Muscle of back (tissue), 3 donors: ENCODE measurements at regions not wholly inside any gene's neighbourhood (a gene's known extent, or its start where the extent isn't known, plus 50 kb on each side); places are given as distances from the start of the nearest gene placed in this dataset.
A peak's percentile ranks its signal among the peaks of the same experiment; 100 is the strongest.

ENCODE experiments used
- DNase-seq, 3 donors: peaks; one replicate each; pipeline versions ENCODE4 v3.0.0 to v3.0.0-alpha.2; 2013

DNA sequence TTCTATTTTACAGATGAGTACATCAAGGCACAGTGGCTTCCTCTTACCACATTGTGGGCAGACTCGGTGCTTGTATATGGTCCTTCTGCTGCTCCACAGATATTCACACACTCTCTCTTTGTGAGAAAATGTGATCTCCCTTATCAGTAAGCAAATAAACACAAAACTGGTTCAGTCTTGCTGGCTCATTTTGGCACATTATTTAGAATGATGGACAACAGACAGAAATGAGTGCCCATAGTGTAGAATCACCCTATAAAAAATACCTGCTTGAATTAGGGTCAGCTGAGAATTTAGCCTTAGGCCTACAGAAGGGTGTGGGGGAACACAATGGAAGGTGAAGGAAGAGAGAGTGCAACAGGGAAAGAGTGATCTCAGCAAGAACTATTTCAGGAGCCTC is 423.1 kb downstream of the HLX start:
- DNase-seq, result no peak

DNA sequence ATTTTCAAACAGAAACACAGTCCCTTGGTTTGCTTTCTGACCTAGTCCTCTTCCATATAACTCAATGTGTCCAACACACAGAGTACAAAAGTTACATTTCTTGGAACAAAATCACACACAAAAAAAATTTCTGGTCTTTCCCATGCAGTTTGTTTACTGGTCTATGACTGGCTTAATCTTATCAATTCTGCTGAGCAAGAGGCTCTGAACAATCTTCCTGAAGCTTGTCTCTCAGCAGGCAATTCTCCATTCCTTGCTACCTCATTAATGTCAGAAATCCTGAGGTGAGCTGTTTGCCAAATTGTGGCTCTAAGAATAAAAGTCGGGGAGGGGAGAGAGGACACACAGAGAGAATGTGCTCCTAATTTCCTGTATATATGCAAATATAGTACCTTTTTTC is 423.6 kb downstream of the HLX start:
- no peak for DNase-seq

DNA sequence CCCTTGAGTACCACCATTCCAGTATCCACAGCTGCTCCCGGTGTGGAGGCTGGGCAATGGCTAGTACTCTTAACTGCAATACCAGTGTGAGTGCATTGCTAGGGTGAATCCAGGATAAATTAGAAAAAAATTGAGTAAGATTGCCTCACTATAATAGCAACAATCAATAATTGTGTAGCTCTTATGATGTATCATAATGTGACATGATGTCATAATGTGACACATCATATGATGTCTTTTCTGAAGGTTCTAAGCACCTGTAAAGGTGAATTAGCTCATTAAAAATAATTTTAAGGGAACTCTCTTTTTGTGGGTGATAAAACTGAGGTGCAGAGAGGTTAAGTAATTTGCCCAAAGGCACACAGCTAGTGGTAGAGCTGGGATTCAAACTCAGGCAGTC is 424.4 kb downstream of the HLX start:
- no peak for DNase-seq

DNA sequence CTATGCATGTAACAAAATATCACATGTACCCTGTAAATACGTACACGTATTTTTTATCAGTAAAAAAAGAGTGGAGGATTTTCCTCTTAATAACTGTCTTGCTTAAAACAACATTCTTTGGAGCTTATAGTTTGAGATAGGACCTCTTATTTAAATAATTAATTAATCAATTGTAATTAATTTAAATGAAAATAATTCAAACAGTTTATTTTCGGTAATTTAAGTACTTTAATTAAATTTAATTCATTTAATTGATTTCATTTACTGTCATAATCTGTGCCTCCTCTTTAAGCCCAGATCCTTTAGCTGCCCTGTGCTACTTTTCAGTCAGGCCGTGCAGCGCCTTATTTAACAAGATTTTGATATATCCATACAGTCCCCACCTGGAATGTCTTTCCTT is 427.0 kb downstream of the HLX start:
- no peak for DNase-seq

DNA sequence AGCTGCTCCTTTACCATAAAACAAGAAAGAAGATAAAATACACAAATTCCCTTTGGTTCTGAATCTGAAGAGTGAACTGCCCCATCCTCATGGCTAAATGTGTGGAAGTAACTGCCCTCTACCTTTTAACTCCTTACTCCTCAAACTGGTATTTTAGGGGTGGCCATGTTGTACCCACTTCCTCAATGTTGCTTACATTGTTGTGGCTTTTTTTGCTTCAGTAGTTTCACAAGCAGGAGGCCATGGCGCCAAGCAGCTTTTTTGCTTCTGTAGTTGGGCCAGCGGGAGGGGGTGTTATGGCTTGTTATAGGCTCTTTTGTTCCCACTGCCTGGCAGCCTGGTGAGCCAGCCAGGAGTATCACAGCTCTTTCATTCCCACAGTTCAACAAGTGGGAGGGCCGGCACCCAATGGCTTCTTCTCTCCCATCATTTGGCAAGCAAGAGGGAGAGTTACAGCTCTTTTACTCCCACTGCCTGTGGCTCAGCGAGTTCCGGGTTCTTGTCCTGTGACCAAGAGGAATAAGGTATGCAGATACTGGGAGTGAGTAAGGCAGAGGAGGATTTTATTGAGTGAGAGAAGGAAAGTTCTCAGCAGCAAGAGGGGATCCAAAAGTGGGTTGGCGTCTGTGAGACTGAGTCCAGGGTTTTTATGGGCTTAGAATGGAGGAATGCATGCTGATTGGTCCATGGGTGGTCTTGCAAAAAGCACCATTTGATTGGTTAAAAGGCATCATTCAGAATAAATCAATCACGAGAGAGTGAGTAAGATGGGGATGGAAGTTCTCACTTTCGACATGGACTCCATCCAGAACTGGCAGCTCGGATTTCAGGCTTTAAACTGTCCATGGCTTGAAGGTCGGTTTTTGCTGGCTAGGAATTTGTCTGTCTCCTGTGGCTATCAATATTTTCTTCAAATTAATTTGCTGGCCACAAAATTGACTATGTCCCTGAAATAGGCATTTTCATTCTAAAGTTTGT is 429.6 kb downstream of the HLX start:
- no peak for DNase-seq

DNA sequence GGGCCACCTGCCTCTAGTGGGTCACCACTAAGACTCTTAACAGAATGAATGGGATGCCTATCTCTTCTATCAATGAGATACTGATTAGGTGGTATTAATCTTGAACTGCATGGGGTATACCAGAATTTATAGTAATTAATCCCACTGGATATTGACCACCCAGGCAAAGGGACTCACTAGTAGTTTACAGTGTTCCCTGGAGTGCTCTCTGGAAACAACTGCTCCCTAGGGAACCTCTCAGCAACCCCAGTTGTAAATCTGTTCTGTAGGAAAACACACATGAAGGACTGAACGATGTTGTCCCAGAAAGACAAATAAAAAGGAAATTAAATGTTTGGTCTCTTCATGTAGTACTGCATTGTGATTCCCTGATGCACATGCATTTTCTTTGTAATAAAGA is 430.5 kb downstream of the HLX start:
- DNase-seq, result no peak

DNA sequence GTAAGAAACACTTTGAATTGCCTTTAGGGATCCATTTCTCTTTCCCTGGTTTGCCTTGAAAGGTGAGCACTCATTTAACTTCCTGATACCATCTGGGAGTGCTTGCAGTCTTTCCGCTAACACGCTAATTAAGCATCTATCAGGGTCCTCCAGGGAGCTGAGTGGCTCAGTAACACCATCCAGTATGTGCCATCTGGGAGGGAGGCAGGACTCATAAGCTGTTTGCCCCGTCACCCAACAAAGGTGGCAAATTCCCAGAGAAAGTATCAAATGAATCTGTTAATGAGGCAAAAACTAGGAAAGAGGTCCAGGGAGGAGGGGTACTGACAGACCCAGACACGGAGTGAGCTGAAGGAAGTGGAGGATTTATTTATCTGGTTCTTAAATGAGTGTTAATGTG is 430.9 kb downstream of the HLX start:
- DNase-seq, result no peak

DNA sequence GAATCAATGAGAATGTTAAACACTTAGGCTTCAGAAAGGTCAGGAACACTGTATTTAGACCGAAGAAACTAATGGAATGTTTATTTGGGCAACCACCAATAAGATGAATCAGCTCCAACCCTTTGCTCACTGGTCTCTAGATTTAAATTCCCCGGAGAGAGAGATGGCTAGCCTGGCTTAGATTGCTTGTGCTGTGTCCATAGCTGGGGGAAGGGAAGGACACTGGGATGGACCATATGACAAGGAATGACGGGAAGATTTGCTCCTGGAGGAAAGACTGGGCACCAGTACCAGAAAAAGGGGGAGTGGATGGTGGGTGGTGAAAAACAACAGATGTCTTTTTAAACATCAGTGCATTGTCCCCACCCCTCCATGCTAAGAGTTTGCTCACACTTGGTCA is 426.6 kb downstream of the DUSP10 start:
- peak in 2 of 3 donors; percentile 13 to 32 for DNase-seq

DNA sequence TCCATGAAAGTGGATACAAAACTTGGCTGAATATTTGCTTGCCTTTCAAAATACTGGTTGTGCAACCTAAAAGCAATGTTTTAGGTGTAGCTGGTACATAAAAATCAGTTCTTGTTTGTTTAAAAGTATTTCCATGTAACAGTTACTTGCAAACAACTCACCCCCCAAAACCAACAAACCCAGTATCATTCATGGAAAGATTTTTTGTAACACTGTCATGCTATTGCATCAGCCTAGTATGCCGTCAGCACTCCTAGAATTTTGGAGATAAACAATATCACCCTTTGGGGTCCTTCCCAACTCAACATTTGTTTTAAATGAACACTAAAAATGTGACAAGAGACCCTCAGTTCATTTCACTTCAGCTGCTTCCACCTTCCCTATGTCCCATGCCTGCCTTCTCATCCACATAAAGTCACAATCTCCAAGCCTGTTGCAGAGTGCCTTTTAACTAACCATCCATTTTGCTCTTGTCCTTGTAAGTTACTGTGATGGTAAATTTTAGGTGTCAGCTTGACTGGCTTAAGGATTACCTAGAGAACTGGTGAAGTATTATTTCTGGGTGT is 425.3 kb downstream of the DUSP10 start:
- DNase-seq, result no peak

DNA sequence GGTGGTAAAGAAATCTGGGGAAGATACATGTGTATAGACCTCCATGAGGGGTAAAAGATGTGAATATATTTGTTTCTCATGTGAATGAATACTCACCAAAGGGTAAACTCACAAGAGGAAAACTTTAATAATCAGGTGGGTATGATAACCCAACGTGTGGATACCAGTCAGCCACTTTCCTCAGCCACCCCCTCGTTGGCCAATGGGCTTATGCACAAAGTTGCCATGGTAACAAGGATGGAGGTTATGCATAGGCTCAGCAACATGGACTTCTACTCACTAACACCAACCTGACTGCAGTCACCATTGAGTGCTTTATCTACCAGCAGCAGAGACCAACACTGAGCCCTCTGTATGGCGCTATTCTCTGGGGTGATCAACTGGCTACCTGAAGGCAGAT is 424.4 kb downstream of the DUSP10 start:
- DNase-seq, result no peak

DNA sequence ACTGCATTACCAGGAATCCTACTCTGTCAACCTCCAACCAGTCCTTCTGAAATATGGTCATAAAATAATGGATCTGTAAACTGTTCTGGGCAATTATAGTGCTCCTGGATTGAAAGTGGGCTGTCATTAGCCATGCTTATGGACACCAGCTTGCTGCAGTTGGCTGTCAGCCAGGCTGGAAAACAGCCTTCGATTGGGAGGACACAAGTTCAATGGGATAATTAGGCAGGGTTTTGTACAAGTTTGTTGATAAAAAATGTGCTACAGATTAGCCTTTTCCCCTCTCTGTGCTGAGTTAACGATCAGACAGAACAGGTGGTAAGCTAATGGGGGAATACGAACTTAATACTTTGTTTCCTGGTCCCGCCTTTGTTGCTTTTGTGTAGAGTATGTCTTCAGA is 413.9 kb downstream of the DUSP10 start:
- peak in 1 of 3 donors; percentile 13 for DNase-seq

DNA sequence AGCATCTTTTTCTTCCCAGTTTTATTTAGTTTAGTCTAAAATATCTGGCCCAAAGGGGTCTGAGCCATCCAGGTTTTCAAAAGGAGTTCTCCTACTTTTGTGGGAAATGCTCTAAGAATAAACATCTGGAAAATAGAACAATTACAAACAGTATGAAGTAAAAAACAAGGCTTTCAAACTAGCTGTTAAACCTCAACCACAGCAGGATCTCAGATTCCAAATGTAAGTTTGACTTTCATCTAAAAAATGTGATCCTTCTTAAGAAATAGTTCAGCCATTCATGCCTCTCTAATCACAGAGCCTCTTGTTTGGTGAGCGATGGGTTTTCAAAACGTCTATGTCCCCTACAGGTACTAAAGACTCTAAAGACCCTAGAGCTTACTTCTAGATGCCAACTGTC is 413.5 kb downstream of the DUSP10 start:
- no peak for DNase-seq

DNA sequence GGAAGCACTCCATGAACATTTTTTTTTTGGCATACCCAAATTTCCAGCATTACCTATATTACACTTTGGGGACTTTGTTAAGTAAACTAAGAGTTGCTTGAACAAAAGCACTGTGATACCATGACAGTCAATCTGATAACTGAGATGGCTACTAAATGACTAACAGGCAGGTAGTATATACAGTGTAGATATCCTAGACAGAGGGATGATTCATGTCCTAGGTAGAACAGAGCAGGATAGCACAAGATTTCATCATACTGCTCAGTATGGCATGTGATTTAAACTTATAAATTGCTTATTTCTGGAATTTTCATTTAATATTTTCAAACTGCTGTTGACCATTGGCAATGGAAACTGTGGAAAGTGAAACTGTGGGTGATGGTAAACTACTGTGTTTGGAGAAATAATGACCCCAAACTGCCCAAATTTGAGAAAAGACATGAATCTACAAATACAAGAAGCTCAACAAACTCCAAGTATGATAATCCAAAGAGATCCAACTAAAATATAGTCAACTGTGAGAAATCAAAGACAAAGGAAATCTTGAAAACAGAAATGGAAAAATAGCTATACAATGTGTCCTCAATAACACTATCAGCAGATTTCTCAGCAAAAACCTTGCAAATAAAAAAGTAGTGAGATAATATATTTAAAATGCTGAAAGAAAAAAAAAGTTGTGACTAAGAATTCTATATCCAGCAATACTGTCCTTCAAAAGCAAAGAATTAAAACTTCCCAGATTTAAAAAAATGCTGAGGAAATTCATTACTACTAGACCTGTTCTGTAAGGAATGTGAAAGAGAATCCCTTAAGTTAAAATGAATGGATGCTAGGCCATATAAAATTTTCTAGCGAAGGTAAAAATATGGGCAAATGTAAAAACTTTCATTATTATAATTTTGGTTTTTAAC is 410.4 kb downstream of the DUSP10 start:
- no peak for DNase-seq

DNA sequence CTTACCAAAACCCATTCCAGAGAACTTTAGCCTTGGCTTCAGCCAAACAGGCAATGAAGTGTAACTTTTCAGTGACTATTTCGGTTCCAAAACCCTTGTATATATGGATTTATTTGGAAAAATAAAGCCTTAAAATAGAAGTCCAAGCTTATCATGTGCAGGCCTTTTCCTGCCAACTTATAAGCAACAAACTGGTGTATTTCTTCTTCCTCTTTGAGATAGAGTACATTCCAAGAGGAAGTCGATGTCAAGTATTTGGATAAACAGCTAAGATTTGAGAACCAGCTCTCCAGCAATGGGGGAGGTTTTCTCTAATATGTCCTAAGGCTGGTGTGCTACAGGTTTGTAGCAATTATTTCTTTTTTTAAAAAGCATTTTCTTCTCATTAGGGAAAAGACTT is 407.8 kb downstream of the DUSP10 start:
- DNase-seq, result peak in 1 of 3 donors; percentile 19

DNA sequence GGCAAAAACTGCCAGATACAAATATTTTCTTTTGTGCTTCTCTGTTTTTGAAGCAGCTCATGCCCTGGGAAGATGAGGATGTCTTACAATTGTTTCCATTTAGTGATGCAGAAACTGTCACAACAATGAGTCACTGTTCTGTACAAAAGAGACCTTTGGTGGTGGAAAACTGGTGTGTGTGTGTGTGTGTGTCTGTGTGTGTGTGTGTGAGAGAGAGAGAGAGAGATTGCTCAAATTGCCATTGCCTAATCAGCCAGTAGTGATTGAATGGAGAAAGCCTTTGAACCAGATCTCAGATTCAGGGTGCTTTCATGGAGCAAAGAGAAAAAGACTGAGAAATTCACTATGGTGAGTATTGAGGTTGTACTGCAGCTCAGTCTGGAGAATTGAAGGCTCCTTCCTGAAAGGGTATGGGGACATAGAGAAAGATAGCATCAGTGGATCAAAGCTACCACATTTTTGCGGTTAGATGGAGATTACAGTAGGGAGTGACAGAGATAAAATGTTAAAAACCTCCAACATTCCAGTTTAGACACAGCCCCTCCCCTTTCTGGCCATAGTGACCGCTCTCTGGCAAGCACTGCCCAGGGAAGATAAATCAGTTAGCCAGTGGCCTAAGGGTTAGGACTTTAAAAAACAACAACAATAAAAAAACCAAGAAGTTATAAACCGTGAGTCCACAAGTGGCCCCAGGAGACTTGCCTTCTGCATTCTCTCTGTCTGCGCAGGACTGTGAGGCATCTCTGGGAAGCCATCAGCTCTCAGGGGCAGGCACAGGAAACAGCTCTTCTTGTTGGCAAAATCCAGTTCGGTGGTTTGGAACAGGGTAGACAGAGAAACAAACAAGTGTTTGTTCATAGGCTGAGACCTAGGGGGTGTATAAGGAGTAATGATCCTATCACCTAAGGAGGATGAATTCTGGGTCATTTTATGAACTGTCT is 406.5 kb downstream of the DUSP10 start:
- DNase-seq, result peak; percentile 33 to 57 (median 34)

DNA sequence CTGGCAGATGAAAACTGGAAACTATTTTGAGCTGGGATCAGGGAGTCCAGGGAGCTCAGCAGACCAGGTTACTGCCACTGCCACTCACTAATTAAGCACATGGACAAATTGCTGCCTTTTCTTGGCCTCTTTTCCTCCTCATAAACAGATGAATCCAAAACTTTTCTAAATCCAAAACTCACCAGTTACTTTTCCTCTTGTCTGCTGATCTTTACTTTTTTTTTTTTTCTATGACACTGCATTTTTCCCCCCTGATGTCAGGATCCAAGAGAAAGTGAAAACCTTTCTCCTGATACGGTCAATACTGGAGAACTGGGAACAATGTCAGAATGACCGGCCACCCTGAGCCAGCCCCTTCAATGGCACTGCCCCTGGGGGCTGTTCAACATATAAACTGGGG is 405.8 kb downstream of the DUSP10 start:
- peak in 2 of 3 donors; percentile 21 to 58 for DNase-seq

DNA sequence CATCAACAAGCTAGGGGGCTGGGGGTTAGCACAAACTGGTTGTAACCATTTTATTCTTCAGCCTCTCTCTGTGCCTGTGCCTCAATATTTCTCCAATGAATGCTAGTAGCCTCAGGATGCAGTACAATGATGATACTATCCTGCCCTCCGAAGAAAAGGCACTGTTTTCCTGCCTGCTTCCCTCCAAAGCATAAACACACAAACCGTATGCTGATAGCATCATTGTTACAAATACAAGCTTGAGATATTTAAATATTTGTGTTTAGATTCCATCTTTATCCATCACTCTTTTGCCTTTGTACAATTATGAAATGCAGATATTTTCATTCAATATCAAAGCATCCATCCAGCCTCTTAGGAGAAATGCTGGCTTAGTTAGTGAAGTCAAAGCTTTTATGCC is 404.8 kb downstream of the DUSP10 start:
- DNase-seq, result no peak

DNA sequence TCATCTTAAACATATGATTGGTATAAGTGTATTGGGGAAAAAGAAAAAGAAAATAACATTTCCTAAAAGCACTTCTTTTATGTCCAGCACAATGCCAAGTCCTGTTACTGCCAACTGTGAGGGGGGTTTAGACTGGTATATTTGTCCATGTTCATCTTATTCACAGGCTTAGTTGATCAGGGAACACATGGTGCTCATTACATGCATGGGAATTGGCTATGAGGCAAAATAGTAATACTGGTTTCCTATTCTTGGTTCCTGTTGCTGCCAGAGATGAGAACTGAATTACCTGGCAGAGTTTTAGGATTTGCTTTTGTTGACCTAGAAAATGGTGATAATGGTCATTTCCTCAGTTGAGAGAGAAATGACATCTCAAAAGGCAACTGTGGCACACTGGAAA is 398.8 kb downstream of the DUSP10 start:
- DNase-seq, result peak in 1 of 3 donors; percentile 7

DNA sequence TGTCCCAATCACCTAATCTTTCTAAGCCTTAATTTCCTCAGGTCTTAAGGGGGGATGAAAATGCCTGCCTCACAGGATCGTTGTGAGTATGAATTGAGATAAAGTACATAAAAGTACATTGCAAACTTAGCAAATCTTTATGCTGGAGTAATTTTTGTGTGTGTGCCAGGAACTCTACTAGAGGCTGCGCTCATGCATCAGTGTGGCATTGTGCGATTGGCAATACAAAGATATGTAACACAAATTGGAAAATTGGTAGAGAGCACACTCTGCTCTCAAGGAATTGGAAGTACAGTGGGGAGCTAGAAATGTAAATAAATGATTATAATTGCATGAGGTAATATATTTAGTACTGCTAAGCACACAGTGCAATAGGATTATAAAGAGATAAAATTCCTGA is 398.3 kb downstream of the DUSP10 start:
- no peak for DNase-seq

DNA sequence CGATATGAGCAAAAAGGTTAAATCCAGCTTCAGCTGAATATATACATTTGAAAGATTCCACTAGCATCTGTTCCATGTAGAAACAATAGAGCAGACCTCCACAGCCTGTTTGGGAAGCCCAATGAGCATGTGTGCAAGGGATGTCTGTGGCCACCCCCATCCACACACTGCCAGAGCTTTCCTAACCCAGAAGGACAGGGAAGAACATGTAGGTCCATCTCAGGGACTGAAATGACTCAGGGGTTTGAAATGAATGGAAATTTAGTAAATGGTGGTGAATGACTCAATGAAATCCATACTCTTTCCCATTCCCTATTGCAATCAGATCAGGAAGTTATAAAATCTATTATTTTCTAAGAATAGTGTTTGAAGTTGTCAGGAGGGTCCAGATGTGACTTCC is 397.2 kb downstream of the DUSP10 start:
- DNase-seq, result peak in 1 of 3 donors; percentile 66

DNA sequence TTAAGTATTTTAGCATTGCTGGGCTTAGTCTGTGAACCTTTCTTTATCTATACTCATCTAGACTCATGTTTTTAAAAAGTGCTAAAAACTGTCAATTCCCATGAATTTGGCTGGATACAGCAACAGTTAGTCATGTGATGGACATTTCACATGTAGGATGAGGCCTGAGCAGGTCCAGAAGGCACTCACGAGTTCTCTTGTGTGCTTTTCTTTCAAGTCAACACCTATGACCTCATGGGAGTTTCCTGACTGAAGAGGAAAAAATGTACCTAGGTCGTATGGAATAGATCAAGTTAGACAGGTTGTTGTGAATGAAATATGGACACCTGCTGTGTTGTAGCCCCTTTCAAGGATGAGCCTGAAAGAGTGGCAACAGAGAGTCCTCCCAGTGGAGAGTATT is 394.2 kb downstream of the DUSP10 start:
- no peak for DNase-seq
